Ureter (tissue), 1 donor: ENCODE measurements at regions not wholly inside any gene's neighbourhood (a gene's known extent, or its start where the extent isn't known, plus 50 kb on each side); places are given as distances from the start of the nearest gene placed in this dataset.

Experiments used
- DNase-seq: peaks from one replicate; pipeline ENCODE4 v3.0.0-alpha.2; 2020; ENCODE audit warnings: low spot score
- donor health status: DM: yes; HTN: yes; CAD: no.

GRCh38 chr10:117425974-117426566, 50.8 kb upstream of the PDZD8 start:
- no peak for DNase-seq

GRCh38 chr10:117424883-117425649, 49.8 kb upstream of the PDZD8 start:
- DNase-seq: no peak
